Activated gamma-delta T cell (primary cell): ENCODE measurements at regions not wholly inside any gene's neighbourhood (a gene's known extent, or its start where the extent isn't known, plus 50 kb on each side); places are given as distances from the start of the nearest gene placed in this dataset.

Experiments
- DNase-seq: peaks from one replicate; lab custom pipeline; 2025; lab: John Stamatoyannopoulos, UW

GRCh38 chr19:30743702-30744101 is 371.5 kb downstream of the ZNF536 start:
- no peak for DNase-seq

- no peak for DNase-seq
These were observed 370.8 kb downstream of the ZNF536 start for GRCh38 chr19:30743011-30743410.

DNA sequence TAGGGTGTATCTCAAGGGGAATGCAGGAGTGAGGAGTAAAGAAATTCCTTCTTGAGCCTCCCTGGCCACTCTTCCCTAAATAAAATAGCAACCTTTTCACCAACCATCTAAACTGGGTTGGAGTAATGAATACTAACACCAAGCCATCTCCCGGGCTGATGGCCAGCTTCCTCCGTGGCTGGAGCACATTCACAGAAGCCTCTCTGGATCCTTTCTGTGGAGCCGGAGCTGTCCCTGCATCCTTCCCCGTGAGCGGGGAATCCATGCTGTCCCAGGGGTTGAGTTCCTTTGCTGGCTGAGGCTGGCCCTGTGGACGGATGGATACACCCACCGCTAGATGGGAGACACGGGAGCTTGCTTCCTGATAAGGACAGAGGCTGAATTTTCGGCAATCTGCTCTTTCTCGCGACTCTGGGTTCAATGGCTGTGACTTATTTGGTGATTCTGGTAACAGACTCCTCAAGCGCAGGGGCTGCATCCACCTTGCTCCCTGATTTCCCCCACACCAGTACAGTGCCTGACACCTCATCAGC is 370.3 kb downstream of the ZNF536 start:
- DNase-seq = no peak

- no peak for DNase-seq
These were observed 369.4 kb downstream of the ZNF536 start for GRCh38 chr19:30741566-30741965.

- DNase-seq = no peak
These were observed 367.2 kb downstream of the ZNF536 start for GRCh38 chr19:30739394-30739793.

DNA sequence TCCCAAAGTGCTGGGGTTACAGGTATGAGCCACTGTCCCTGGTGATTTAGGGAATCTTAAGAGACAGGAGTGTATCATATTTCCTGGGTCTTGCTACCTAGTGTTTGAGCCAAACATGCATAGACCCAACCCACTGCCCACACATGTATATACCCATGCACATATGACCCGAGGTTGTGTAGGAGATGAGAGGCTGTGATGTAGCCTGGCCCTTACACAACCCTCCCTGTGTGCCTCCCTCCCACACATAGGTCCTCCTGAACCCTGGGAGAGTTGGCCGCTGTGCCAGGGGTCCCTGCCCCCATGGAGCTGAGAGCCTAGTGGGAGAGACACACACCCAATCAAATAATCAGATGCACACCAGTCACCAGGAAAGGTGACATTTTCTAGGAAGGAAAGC is 365.9 kb downstream of the ZNF536 start:
- DNase-seq = no peak

DNA sequence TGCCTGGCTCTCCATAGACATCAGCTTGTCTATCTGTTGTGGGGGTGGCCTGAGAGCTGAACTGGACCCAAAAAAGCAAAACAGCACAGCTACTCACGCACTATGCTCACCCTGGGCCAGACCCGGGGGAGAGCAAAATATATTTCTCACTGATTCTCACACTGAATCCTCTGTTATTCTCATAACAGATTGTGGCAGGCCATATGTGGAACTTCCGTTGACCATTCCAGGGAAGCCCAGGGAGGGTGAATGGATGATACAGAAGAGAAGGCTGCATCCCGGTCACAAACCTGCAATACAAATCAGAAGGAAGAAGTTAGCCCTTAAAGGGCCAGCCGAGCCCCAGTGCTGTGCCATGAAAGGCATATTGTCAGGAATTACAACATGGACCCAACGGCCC is 362.5 kb downstream of the ZNF536 start:
- DNase-seq = no peak

DNA sequence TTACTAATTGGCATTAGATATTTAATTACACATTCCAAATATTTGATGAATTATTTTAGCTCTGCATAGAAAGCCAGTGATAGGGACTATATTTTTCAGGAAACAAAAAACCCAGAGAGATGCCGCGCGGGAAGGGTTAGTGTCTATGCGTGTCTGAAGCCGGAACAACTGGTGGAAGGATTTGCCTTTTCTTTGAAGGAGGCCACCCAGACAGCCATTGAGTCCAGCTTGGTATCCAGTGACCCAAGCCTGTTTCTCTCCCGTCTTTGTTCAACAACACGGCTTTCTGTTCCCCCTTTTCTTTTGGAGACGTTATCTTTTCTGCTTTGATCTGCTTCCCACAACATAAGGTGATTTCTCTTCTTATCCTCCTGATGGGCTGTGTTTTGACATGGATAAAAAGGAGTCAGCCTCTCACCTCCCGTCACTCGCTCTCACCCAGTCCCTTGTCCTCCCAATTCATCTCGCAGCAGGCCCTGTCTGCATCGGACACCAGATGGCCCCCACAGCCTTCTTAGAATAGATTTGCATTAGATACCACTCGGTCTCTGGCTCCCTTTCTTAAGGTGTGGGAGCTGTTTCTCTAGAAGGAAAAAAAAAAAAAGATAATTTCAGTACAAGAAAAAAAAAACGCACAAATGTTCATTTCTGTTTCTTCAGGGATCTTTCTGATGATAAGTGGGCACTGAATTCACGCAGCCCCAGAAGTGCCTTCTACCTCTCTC is 361.8 kb downstream of the ZNF536 start:
- DNase-seq = no peak

DNA sequence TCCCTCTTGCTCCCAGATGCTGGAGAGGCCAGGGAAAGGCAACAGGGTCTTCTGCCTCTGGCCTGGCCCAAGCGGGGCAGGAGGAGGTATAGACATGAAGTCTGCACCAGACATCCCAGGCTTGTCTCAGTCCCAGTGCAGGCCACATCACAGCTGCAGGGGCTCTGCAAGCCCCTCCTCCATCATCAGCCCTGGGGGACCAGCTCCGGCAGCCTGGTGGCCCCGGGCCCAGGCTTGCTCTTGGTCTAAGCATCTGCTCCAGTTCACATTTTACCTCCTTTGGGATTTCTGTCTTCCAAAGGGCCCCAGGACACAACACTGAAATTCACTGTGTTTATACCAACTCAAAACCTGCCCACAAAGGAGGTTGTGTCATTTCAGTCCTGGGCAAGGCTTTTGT is 359.4 kb downstream of the ZNF536 start:
- DNase-seq = no peak

DNA sequence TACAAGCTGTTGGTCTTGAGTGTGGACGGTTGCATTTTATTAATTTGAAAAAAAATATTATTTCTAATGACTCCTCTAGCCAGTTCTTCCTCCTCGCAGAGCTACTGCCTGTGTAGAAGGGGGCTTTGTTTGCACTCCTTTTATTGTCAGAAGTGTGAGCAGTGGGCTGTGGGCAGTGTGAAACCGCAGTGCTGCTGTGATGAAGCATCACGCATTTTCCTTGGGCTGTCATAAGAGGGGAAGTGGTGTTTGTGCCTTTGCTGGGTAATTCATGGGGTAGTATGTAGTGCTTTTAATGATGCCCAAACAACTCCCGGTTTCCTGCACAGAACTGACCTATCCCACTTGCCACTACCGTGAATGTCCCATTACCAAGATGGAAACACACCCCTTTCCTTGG is 357.3 kb downstream of the ZNF536 start:
- no peak for DNase-seq

DNA sequence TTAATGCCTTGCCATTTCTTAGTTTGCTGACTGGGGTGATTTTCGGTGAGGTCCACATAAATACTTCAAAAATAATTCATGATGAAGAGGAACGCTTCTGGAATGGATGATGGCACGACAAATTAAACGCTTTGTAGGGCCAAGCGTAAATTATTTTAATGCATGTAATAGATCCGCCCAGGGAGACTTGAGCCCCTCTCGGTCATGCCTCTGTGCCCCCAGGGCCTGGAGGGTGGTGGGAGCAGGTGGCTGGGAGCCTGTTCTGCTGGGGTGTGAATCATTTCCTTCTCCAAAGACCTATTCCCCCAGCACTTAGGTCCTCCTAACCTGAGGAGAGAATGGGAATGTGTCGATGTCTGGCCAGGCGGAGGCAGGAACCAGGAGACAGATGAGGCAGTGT is 350.6 kb downstream of the ZNF536 start:
- DNase-seq = no peak

- no peak for DNase-seq
These were observed 350.0 kb downstream of the ZNF536 start for GRCh38 chr19:30722186-30722585.

DNA sequence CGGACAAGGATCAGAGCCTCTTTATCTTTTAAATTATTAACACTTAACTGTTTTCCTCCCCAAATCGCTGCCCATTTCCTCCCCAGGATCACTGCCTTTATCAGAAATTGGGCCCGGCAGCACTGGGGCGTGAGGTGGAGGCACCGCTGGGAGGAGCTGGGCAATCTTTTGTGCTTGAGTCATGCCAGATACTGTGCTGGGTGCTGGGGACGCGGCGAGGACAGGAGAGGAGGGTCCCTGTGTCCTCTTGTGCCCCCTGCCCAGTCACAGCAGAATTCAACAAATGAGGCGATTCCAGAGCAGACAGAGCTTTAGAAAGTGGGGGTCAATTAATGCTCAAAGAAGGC is 347.8 kb downstream of the ZNF536 start:
- DNase-seq = no peak

GRCh38 chr19:30719189-30719998 is 347.2 kb downstream of the ZNF536 start:
- DNase-seq = no peak

GRCh38 chr19:30718707-30719106 is 346.5 kb downstream of the ZNF536 start:
- no peak for DNase-seq

GRCh38 chr19:30718014-30718413 is 345.8 kb downstream of the ZNF536 start:
- no peak for DNase-seq

GRCh38 chr19:30717381-30717780 is 345.2 kb downstream of the ZNF536 start:
- DNase-seq = no peak

DNA sequence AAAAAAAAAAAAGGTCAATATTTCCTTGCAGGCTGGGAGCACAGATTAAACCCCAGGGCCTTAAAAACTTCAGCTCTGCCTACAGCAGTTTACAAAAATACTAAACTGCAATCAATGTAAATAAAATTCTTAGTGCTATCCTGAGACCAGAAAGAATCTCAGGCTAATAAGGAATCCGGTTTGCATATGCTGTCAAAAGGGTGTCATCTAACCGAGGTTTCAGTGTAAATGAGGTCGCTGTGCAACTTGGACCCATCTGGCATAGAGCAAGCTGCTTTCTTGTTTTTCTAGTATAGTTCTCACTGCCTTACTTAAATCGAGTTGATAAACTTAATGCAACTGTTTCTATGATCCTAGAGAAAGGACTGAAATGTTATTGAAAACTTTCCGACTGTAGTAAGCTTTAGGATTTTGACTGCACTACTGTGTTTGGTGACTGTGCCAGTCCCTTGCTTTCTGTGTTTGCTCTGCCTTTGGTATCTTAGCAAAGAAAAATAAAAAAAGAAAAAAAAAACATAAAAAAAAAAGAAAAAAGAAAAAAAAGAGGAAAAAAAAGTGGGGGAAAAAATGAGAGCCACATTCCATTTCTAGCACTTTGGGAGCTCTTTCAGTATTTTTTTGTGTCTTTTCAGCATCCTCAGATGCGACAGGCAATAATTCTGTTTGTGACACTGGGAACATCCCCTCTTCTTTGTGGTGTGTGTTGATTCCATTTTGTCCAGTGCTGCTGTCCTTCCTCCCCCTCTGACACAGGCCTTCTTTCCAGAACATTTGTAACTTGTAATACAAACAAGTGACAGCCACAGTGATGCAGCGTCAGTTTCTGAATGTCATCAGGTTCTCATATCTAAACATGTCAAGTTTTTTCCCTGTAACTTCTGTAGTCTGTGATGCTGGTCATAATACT is 340.5 kb downstream of the ZNF536 start:
- no peak for DNase-seq

DNA sequence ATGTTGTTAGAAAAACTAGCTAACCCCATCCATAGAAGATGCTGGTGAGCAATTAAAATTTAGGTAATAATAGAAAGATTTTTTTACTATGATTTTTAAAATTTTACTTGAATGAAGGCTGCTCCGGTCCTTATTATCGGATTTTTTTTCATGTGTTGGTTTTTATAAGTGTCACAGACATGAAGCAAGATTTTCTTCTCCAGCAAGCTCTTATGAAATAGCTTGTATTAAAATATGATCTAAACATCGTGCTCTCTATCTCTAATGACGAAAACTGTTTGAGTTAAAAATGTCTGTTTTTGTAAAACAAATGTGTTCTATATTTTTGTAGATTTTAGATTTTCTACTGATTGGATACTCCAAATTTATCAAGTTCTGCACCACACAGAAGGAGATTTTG is 339.6 kb downstream of the ZNF536 start:
- DNase-seq = no peak

DNA sequence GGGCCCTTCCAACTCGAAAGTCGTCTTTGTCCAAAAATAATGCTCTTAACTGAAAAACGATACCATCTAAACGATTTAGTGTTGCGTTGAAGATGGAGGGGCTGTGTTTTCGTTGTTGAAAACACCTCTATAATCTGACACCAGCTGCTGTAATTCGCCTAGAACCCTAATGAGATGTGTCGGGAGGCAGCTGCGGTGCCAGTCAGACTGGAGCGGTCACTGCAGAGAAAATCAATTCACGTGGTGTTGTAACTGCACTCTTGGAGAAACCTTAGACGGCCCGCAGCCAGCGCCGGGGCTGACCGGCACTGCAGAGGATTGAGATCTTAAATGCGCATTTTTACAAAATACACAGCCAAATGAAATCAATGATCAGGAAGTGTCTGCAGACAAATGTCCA is 339.1 kb downstream of the ZNF536 start:
- DNase-seq = no peak

DNA sequence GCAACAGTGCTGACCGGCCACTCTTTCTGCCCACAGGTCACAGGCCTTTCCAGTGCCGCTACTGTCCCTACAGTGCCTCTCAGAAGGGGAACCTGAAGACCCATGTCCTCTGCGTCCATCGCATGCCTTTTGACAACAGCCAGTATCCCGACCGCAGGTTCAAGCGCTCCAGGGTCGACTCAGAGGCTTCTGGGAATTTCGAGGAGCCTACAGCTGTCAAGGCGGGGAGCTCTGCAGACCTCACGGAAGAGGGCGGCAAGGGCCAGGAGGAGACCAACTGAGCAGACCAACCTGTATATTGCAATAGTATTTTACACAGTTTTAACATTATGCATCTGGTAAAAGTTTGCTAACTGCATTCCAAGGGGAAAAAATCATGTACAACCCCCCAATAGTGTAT is 338.5 kb downstream of the ZNF536 start:
- DNase-seq = no peak

GRCh38 chr19:30708416-30709178 is 336.4 kb downstream of the ZNF536 start:
- DNase-seq = no peak
